ENCODE measurements at regions not wholly inside any gene's neighbourhood (a gene's known extent, or its start where the extent isn't known, plus 50 kb on each side); places are given as distances from the start of the nearest gene placed in this dataset.

- TF ChIP-seq, protein P1, sequence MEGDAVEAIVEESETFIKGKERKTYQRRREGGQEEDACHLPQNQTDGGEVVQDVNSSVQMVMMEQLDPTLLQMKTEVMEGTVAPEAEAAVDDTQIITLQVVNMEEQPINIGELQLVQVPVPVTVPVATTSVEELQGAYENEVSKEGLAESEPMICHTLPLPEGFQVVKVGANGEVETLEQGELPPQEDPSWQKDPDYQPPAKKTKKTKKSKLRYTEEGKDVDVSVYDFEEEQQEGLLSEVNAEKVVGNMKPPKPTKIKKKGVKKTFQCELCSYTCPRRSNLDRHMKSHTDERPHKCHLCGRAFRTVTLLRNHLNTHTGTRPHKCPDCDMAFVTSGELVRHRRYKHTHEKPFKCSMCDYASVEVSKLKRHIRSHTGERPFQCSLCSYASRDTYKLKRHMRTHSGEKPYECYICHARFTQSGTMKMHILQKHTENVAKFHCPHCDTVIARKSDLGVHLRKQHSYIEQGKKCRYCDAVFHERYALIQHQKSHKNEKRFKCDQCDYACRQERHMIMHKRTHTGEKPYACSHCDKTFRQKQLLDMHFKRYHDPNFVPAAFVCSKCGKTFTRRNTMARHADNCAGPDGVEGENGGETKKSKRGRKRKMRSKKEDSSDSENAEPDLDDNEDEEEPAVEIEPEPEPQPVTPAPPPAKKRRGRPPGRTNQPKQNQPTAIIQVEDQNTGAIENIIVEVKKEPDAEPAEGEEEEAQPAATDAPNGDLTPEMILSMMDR (IDR thresholded peaks at IDR 0.05), result no peak
- no peak for TF ChIP-seq POLR2A (IDR thresholded peaks at IDR 0.05)
These were observed 69.9 kb upstream of the DDR1 start for GRCh38 chr6:30814146-30815040.
